H9 (cell line): ENCODE measurements at regions not wholly inside any gene's neighbourhood (a gene's known extent, or its start where the extent isn't known, plus 50 kb on each side); places are given as distances from the start of the nearest gene placed in this dataset.

Experiments
- DNase-seq: peaks from one replicate; pipeline ENCODE4 v3.0.0-alpha.2; 2017
- H2AFZ ChIP-seq: one replicate; pipeline ENCODE4 v1.6.1; 2013; ENCODE audit warnings: mild to moderate bottlenecking, low read length, control low read depth, moderate library complexity
- H2AK5ac ChIP-seq: 2 replicates; pipeline ENCODE4 v1.6.1; 2013; ENCODE audit warnings: low read length, control low read depth, mixed read lengths; ENCODE audit not compliant: insufficient read length
- H2BK120ac ChIP-seq: one replicate; pipeline ENCODE4 v1.6.1; 2013; ENCODE audit warnings: low read depth, mild to moderate bottlenecking, low read length, control low read depth, inconsistent platforms; ENCODE audit not compliant: poor library complexity, severe bottlenecking
- H2BK12ac ChIP-seq: 2 replicates; pipeline ENCODE4 v1.6.1; 2013; ENCODE audit warnings: low read length, control low read depth, mixed read lengths, low read depth; ENCODE audit not compliant: insufficient read length
- H2BK15ac ChIP-seq: 2 replicates; pipeline ENCODE4 v1.6.1; 2013; ENCODE audit warnings: low read depth, low read length, control low read depth
- H2BK20ac ChIP-seq: one replicate; pipeline ENCODE4 v1.6.1; 2013; ENCODE audit warnings: low read depth, mild to moderate bottlenecking, low read length, control low read depth, inconsistent platforms; ENCODE audit not compliant: poor library complexity, severe bottlenecking
- H2BK5ac ChIP-seq: 2 replicates; pipeline ENCODE4 v1.6.1; 2013; ENCODE audit warnings: low read length, control low read depth, mixed read lengths; ENCODE audit not compliant: insufficient read length
- H3K14ac ChIP-seq: 2 replicates; pipeline ENCODE4 v1.6.1; 2013; ENCODE audit warnings: low read length, control low read depth; ENCODE audit not compliant: insufficient read depth
- H3K18ac ChIP-seq: 2 replicates; pipeline ENCODE4 v1.6.1; 2013; ENCODE audit warnings: low read depth, mild to moderate bottlenecking, mixed read lengths, low read length, control low read depth; ENCODE audit not compliant: insufficient read length
- H3K23ac ChIP-seq: 2 replicates; pipeline ENCODE4 v1.6.1; 2013; ENCODE audit warnings: low read length, control low read depth, mixed read lengths, low read depth; ENCODE audit not compliant: insufficient read length
- H3K23me2 ChIP-seq: 2 replicates; pipeline ENCODE4 v1.6.1; 2013; ENCODE audit warnings: low read depth, mild to moderate bottlenecking, mixed read lengths, low read length, control low read depth; ENCODE audit not compliant: insufficient read length, poor library complexity, severe bottlenecking
- H3K27ac ChIP-seq: 2 replicates; pipeline ENCODE4 v1.5.1; 2013; ENCODE audit warnings: low read length, control low read depth, mixed read lengths, low read depth; ENCODE audit not compliant: insufficient read length
- H3K27me3 ChIP-seq: 2 replicates; pipeline ENCODE4 v1.6.1; 2013; ENCODE audit warnings: low read length, control low read depth, inconsistent platforms; ENCODE audit not compliant: insufficient read depth
- H3K4ac ChIP-seq: 2 replicates; pipeline ENCODE4 v1.6.1; 2013; ENCODE audit warnings: low read depth, mild to moderate bottlenecking, control low read depth, inconsistent platforms, low read length, moderate library complexity
- H3K4me1 ChIP-seq: 2 replicates; pipeline ENCODE4 v1.6.1; 2013; ENCODE audit warnings: low read length, control low read depth, inconsistent platforms; ENCODE audit not compliant: insufficient read depth
- H3K4me2 ChIP-seq: 2 replicates; pipeline ENCODE4 v1.6.1; 2013; ENCODE audit warnings: low read length, control low read depth, mixed read lengths; ENCODE audit not compliant: insufficient read length, insufficient read depth
- H3K56ac ChIP-seq: 2 replicates; pipeline ENCODE4 v1.6.1; 2013; ENCODE audit warnings: low read depth, mild to moderate bottlenecking, mixed read lengths, low read length, control low read depth; ENCODE audit not compliant: insufficient read length
- H3K79me1 ChIP-seq: 2 replicates; pipeline ENCODE4 v1.6.1; 2013; ENCODE audit warnings: low read depth, mild to moderate bottlenecking, moderate library complexity, low read length, control low read depth, inconsistent platforms; ENCODE audit not compliant: insufficient read depth, poor library complexity, severe bottlenecking
- H3K79me2 ChIP-seq: 2 replicates; pipeline ENCODE4 v1.6.1; 2013; ENCODE audit warnings: low read length, control low read depth, inconsistent platforms; ENCODE audit not compliant: insufficient read depth
- H3K9ac ChIP-seq: 2 replicates; pipeline ENCODE4 v1.6.1; 2013; ENCODE audit warnings: low read length, control low read depth, mixed read lengths; ENCODE audit not compliant: insufficient read length; ENCODE audit errors: extremely low read depth
- H3K9me3 ChIP-seq: one replicate; pipeline ENCODE4 v1.6.1; 2013; ENCODE audit warnings: low read depth, low read length, inconsistent platforms; ENCODE audit not compliant: control insufficient read depth
- H3T11ph ChIP-seq: one replicate; pipeline ENCODE4 v1.6.1; 2013; ENCODE audit warnings: mild to moderate bottlenecking, low read length, control low read depth, inconsistent platforms
- H4K20me1 ChIP-seq: one replicate; pipeline ENCODE4 v1.6.1; 2013; ENCODE audit not compliant: control insufficient read depth, insufficient read length, insufficient read depth
- H4K5ac ChIP-seq: 2 replicates; pipeline ENCODE4 v1.6.1; 2013; ENCODE audit warnings: low read depth, mild to moderate bottlenecking, mixed read lengths, low read length, control low read depth; ENCODE audit not compliant: insufficient read length
- H4K8ac ChIP-seq: replicated peaks from 2 replicates; pipeline ENCODE4 v1.6.1; 2013; ENCODE audit warnings: low read length, control low read depth, mixed read lengths, low read depth; ENCODE audit not compliant: insufficient read length
- H4K91ac ChIP-seq: 2 replicates; pipeline ENCODE4 v1.6.1; 2013; ENCODE audit warnings: low read depth, mild to moderate bottlenecking, moderate library complexity, mixed read lengths, low read length, control low read depth; ENCODE audit not compliant: insufficient read length
- H3K27ac Mint-ChIP-seq, 3 experiments: 2 replicates in 2 of 3; 3 replicates in 1 of 3; pipeline ENCODE4 v1.8.0; 2020 to 2021; ENCODE audit warnings: mixed read lengths in 3 of 3, mild to moderate bottlenecking in 1 of 3, moderate library complexity in 1 of 3
- H3K27me3 Mint-ChIP-seq: 2 replicates; pipeline ENCODE4 v1.8.0; 2021; ENCODE audit warnings: low read depth, mild to moderate bottlenecking, moderate library complexity, mixed read lengths
- H3K36me3 Mint-ChIP-seq, 3 experiments: 2 replicates in 2 of 3; 3 replicates in 1 of 3; pipeline ENCODE4 v1.8.0; 2020 to 2021; ENCODE audit warnings: low read depth in 3 of 3, mixed read lengths in 3 of 3; ENCODE audit not compliant: insufficient read depth in 1 of 3
- H3K4me1 Mint-ChIP-seq, 2 experiments: 2 replicates each; pipeline ENCODE4 v1.8.0; 2020; ENCODE audit warnings: mixed read lengths in 2 of 2
- H3K4me3 Mint-ChIP-seq, 2 experiments: 2 replicates in 1 of 2; 3 replicates in 1 of 2; pipeline ENCODE4 v1.8.0; 2020 to 2021; ENCODE audit warnings: mild to moderate bottlenecking in 2 of 2, mixed read lengths in 2 of 2, moderate library complexity in 1 of 2
- H3K9me3 Mint-ChIP-seq, 2 experiments: 2 replicates in 1 of 2; 3 replicates in 1 of 2; pipeline ENCODE4 v1.8.0; 2020; ENCODE audit warnings: mild to moderate bottlenecking in 2 of 2, mixed read lengths in 2 of 2, moderate library complexity in 1 of 2
- CTCF ChIP-seq: fragments of 200-600 bp; sonication (generic); conservative IDR thresholded peaks from 3 replicates; pipeline ENCODE4 v1.8.0; 2021; ENCODE audit warnings: antibody characterized with exemption, mild to moderate bottlenecking
- WGBS: extraction: QIAGEN DNeasy Blood & Tissue Kit; methylation state at CpG from one replicate; pipeline ENCODE4 v1.1.7; 2013; ENCODE audit warnings: missing lambda C conversion rate, low lambda C conversion rate, mixed read lengths; ENCODE audit not compliant: insufficient read length; ENCODE audit errors: extremely low coverage; 5-methylcytosine and 5-hydroxymethylcytosine counted together

- Histone ChIP-seq H3K9ac (no peak overlapping the region), H3K79me1 (no peaks in the 10 kb centered on the region), H3K23me2 (peaks cover 7% of the 10 kb centered on the region), H3K18ac (no peak overlapping the region), H3K4ac (no peak overlapping the region), H2BK120ac (no peak overlapping the region), H4K5ac (no peak overlapping the region), H3K14ac (no peak overlapping the region), H3K27ac (no peak overlapping the region), H2BK20ac (no peak overlapping the region), H3T11ph (no peak overlapping the region), H3K9me3 (no peaks in the 10 kb centered on the region), H2BK5ac (no peak overlapping the region), H2AFZ (no peak overlapping the region), H2AK5ac (no peak overlapping the region), H4K20me1 (no peaks in the 10 kb centered on the region), H2BK12ac (no peak overlapping the region), H4K8ac (no peak overlapping the region), H3K27me3 (no peaks in the 10 kb centered on the region; the same call in 1 of the 2 replicates), H3K79me2 (no peaks in the 10 kb centered on the region), H2BK15ac (no peak overlapping the region), H3K4me2 (peak overlapping the region; percentile 89), H3K4me1 (peaks cover 10% of the 10 kb centered on the region; the same call in 1 of the 2 replicates), H3K56ac (no peak overlapping the region), H4K91ac (no peak overlapping the region), H3K23ac (no peak overlapping the region)
- no CpG with 5 or more reads among the region's 16 CpGs for WGBS
- Mint-ChIP-seq H3K36me3 (no peaks in the 10 kb centered on the region), H3K27me3 (peaks cover 50% of the 10 kb centered on the region), H3K27ac (peak overlapping the region in 1 of 3 experiments; percentile 75; a peak in 1 of 7 replicates), H3K4me1 (peaks cover 41 to 62% of the 10 kb centered on the region in 2 experiments), H3K9me3 (no peaks in the 10 kb centered on the region), H3K4me3 (peak overlapping the region; percentile 71 to 84; a peak in 3 of 5 replicates)
- TF ChIP-seq CTCF = no peak
- DNase-seq = no peak
Measured at GRCh38 chr3:64443546-64444381, 218.5 kb upstream of the PRICKLE2 start.
